Left renal pelvis (tissue), 4 donors: ENCODE measurements at regions not wholly inside any gene's neighbourhood (a gene's known extent, or its start where the extent isn't known, plus 50 kb on each side); places are given as distances from the start of the nearest gene placed in this dataset.
A peak's percentile ranks its signal among the peaks of the same experiment; 100 is the strongest.
"Not testable (repeated sequence)": the region's sequence is repeated elsewhere in the genome, so short reads cannot be mapped to it uniquely, and the experiment has no call there.

Source experiments
- DNase-seq, 4 donors: peaks; one replicate each; pipeline ENCODE4 v3.0.0-alpha.2; 2013; ENCODE audit warnings: low read depth in 4 of 4, low spot score in 3 of 4

- peak; percentile 10 to 37 (median 26) for DNase-seq
Measured at GRCh38 chr4:170497112-170497511, 407.4 kb upstream of the AADAT start.

- DNase-seq = no peak
Measured at GRCh38 chr4:170491981-170492380, 402.2 kb upstream of the AADAT start.

- DNase-seq = no peak
Measured at GRCh38 chr4:170476351-170476750, 386.6 kb upstream of the AADAT start.

GRCh38 chr4:170465429-170465828 is 375.7 kb upstream of the AADAT start:
- DNase-seq = no peak

- DNase-seq = no peak
Measured at GRCh38 chr4:170464614-170465197, 374.9 kb upstream of the AADAT start.

GRCh38 chr4:170446782-170447181 is 357.0 kb upstream of the AADAT start:
- no peak for DNase-seq

GRCh38 chr4:170441146-170441545 is 351.4 kb upstream of the AADAT start:
- not testable (repeated sequence) for DNase-seq

- DNase-seq = no peak
Measured at GRCh38 chr4:170428929-170429328, 339.2 kb upstream of the AADAT start.

- DNase-seq = no peak
Measured at GRCh38 chr4:170425521-170426143, 335.9 kb upstream of the AADAT start.

GRCh38 chr4:170425040-170425439 is 335.3 kb upstream of the AADAT start:
- DNase-seq = no peak

- DNase-seq = no peak
Measured at GRCh38 chr4:170423137-170423536, 333.4 kb upstream of the AADAT start.

GRCh38 chr4:170420255-170420693 is 330.5 kb upstream of the AADAT start:
- DNase-seq = no peak

GRCh38 chr4:170414961-170415360 is 325.2 kb upstream of the AADAT start:
- DNase-seq = no peak

GRCh38 chr4:170414360-170414759 is 324.6 kb upstream of the AADAT start:
- no peak for DNase-seq

- no peak for DNase-seq
Measured at GRCh38 chr4:170413951-170414350, 324.2 kb upstream of the AADAT start.

- no peak for DNase-seq
Measured at GRCh38 chr4:170400361-170400760, 310.6 kb upstream of the AADAT start.

GRCh38 chr4:170399581-170400293 is 310.0 kb upstream of the AADAT start:
- no peak for DNase-seq

GRCh38 chr4:170398218-170398617 is 308.5 kb upstream of the AADAT start:
- DNase-seq = no peak

- no peak for DNase-seq
Measured at GRCh38 chr4:170395773-170396172, 306.0 kb upstream of the AADAT start.

GRCh38 chr4:170391066-170391740 is 301.4 kb upstream of the AADAT start:
- DNase-seq = no peak

GRCh38 chr4:170389411-170389810 is 299.7 kb upstream of the AADAT start:
- no peak for DNase-seq
